Kasumi-1 (cell line): ENCODE measurements at regions not wholly inside any gene's neighbourhood (a gene's known extent, or its start where the extent isn't known, plus 50 kb on each side); places are given as distances from the start of the nearest gene placed in this dataset.
"Not testable (repeated sequence)": the region's sequence is repeated elsewhere in the genome, so short reads cannot be mapped to it uniquely, and the experiment has no call there.

ENCODE experiments used
- DNase-seq, 2 experiments: peaks; one replicate each; lab custom pipeline; 2025; lab: John Stamatoyannopoulos, UW

GRCh38 chr4:151519728-151520415 is 110.9 kb downstream of the FHIP1A start:
- no peak for DNase-seq

GRCh38 chr4:151522866-151523519 is 114.0 kb downstream of the FHIP1A start:
- no peak for DNase-seq

GRCh38 chr4:151524610-151525009 is 115.6 kb downstream of the FHIP1A start:
- no peak for DNase-seq

GRCh38 chr4:151526489-151526888 is 117.5 kb downstream of the FHIP1A start:
- DNase-seq = not testable (repeated sequence)

- DNase-seq = no peak
These were observed 118.7 kb downstream of the FHIP1A start for GRCh38 chr4:151527699-151528098.

GRCh38 chr4:151529187-151529586 is 120.2 kb downstream of the FHIP1A start:
- DNase-seq = no peak

- DNase-seq = no peak
These were observed 121.3 kb downstream of the FHIP1A start for GRCh38 chr4:151530230-151530629.

GRCh38 chr4:151530783-151531182 is 121.8 kb downstream of the FHIP1A start:
- DNase-seq = peak in 1 of 2 experiments; percentile 17

- DNase-seq = no peak
These were observed 123.2 kb downstream of the FHIP1A start for GRCh38 chr4:151532001-151532708.

- no peak for DNase-seq
These were observed 125.2 kb downstream of the FHIP1A start for GRCh38 chr4:151534195-151534594.

- DNase-seq = no peak
These were observed 126.4 kb downstream of the FHIP1A start for GRCh38 chr4:151535366-151535765.

- DNase-seq = peak in 1 of 2 experiments; percentile 25
These were observed 128.7 kb downstream of the FHIP1A start for GRCh38 chr4:151537687-151538086.

GRCh38 chr4:151538963-151539362 is 130.0 kb downstream of the FHIP1A start:
- peak in 1 of 2 experiments; percentile 16 for DNase-seq

- DNase-seq = no peak
These were observed 131.9 kb downstream of the FHIP1A start for GRCh38 chr4:151540728-151541388.

GRCh38 chr4:151541389-151542071 is 132.6 kb downstream of the FHIP1A start:
- DNase-seq = no peak

- no peak for DNase-seq
These were observed 139.7 kb downstream of the FHIP1A start for GRCh38 chr4:151548708-151549107.

GRCh38 chr4:151549378-151549777 is 140.4 kb downstream of the FHIP1A start:
- not testable (repeated sequence) for DNase-seq

- DNase-seq = no peak
These were observed 144.9 kb downstream of the FHIP1A start for GRCh38 chr4:151553874-151554273.

GRCh38 chr4:151555151-151555945 is 146.4 kb downstream of the FHIP1A start:
- DNase-seq = no peak

GRCh38 chr4:151558496-151559113 is 149.6 kb downstream of the FHIP1A start:
- no peak for DNase-seq

GRCh38 chr4:151559595-151559994 is 150.6 kb downstream of the FHIP1A start:
- DNase-seq = no peak
